ENCODE measurements at regions not wholly inside any gene's neighbourhood (a gene's known extent, or its start where the extent isn't known, plus 50 kb on each side); places are given as distances from the start of the nearest gene placed in this dataset.

DNA sequence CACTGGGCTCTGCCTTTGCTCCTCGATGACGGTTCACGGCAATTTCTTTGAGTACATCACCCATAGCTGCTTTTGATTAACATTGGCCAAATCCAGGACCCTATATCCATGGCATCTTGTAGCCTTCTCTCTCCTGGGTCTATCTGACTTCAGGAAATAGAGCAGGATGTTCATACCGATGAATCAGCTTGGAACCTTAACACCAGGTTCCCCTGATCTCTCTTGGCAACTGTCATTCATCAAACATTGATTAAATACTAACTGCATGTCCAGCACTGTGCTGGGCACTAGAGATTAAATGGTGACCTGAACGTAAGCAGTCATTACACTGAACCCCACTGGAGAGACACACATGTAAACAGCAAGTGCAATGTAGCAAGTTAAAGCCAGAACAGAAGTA is 77.0 kb upstream of the MED13L start:
- H3K4me3 ChIP-seq (replicated peaks in 1 of 3; ENCODE audit: insufficient read depth in 1 of 3, low read depth in 1 of 3, low read length in 3 of 3): no peak overlapping the region
- no TSS peak for BruUV-seq (replicated peaks)
- no peak for TF ChIP-seq EZH2 (IDR thresholded peaks at IDR 0.05; ENCODE audit: borderline replicate concordance, low read depth, low read length, severe bottlenecking)
- no peak for TF ChIP-seq JUN (IDR thresholded peaks at IDR 0.05; ENCODE audit: borderline replicate concordance, insufficient read depth, insufficient read length, low read depth)
- no peak for TF ChIP-seq MAX (IDR thresholded peaks at IDR 0.05; ENCODE audit: insufficient read depth, insufficient read length)
- TF ChIP-seq POLR2A (IDR thresholded peaks at IDR 0.05; ENCODE audit: low read depth, low read length): no peak
- no peak for TF ChIP-seq FOS (IDR thresholded peaks at IDR 0.05; ENCODE audit: borderline replicate concordance, insufficient read depth, low read length)
- TF ChIP-seq MYC (IDR thresholded peaks at IDR 0.05; ENCODE audit: low read depth, low read length): no peak
- TF ChIP-seq POLR2AphosphoS5 (IDR thresholded peaks at IDR 0.05; ENCODE audit: insufficient read depth, low read depth, low read length): no peak
- TF ChIP-seq, protein P1, sequence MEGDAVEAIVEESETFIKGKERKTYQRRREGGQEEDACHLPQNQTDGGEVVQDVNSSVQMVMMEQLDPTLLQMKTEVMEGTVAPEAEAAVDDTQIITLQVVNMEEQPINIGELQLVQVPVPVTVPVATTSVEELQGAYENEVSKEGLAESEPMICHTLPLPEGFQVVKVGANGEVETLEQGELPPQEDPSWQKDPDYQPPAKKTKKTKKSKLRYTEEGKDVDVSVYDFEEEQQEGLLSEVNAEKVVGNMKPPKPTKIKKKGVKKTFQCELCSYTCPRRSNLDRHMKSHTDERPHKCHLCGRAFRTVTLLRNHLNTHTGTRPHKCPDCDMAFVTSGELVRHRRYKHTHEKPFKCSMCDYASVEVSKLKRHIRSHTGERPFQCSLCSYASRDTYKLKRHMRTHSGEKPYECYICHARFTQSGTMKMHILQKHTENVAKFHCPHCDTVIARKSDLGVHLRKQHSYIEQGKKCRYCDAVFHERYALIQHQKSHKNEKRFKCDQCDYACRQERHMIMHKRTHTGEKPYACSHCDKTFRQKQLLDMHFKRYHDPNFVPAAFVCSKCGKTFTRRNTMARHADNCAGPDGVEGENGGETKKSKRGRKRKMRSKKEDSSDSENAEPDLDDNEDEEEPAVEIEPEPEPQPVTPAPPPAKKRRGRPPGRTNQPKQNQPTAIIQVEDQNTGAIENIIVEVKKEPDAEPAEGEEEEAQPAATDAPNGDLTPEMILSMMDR (IDR thresholded peaks at IDR 0.05; ENCODE audit: extremely low read depth in 1 of 2, insufficient read depth in 1 of 2, low read depth in 1 of 2, low read length in 2 of 2): no peak
- TF ChIP-seq GATA2 (IDR thresholded peaks at IDR 0.05; ENCODE audit: insufficient read depth, insufficient read length, low read depth, low read length): no peak
- peaks cover 16% of the 10 kb centered on the region for H3K4me1 ChIP-seq (ENCODE audit: control insufficient read depth, extremely low read depth, insufficient read depth, low read length)
- no peaks in the 10 kb centered on the region for H3K27me3 ChIP-seq (ENCODE audit: control insufficient read depth in 2 of 2, insufficient read depth in 2 of 2, low read length in 2 of 2)
- H3K27ac ChIP-seq (ENCODE audit: insufficient read depth, low read depth, low read length): no peak overlapping the region
- no peak overlapping the region for H3K9ac ChIP-seq (replicated peaks; ENCODE audit: extremely low read depth, insufficient read depth, low read length)
- intact Hi-C loops (cut with micrococcal nuclease): no loop called here
- POLR2A ChIA-PET: no interaction called here
- no peaks in the 10 kb centered on the region for H3K79me2 ChIP-seq (ENCODE audit: control insufficient read depth, insufficient read depth, low read length)
- no peaks in the 10 kb centered on the region for H4K20me1 ChIP-seq (replicated peaks; ENCODE audit: control insufficient read depth, extremely low read depth, insufficient read depth, low read length)
- DNase-seq (ENCODE audit: low read depth, low spot score): no peak
- no peak overlapping the region for H3K4me2 ChIP-seq (ENCODE audit: insufficient read depth, low read length)
- H3K9me1 ChIP-seq (replicated peaks; ENCODE audit: control insufficient read depth, extremely low read depth, insufficient read depth, low read length): no peaks in the 10 kb centered on the region
- H2AFZ ChIP-seq (ENCODE audit: low read depth, low read length): peak overlapping the region; percentile 12
- CTCF ChIA-PET: no interaction called here
- H3K36me3 ChIP-seq (ENCODE audit: control insufficient read depth in 2 of 2, extremely low read depth in 1 of 2, insufficient read depth in 2 of 2, low read length in 2 of 2): no peaks in the 10 kb centered on the region
- FAIRE-seq: no peak
- dilution Hi-C loops (cut with MboI; ENCODE audit: extremely low pct_ligation_motif_present, low sequenced_read_pairs): no loop called here
- no peaks in the 10 kb centered on the region for H3K9me3 ChIP-seq (replicated peaks; ENCODE audit: control insufficient read depth, insufficient read depth, low read length)
